ENCODE measurements at regions not wholly inside any gene's neighbourhood (a gene's known extent, or its start where the extent isn't known, plus 50 kb on each side); places are given as distances from the start of the nearest gene placed in this dataset.

DNA sequence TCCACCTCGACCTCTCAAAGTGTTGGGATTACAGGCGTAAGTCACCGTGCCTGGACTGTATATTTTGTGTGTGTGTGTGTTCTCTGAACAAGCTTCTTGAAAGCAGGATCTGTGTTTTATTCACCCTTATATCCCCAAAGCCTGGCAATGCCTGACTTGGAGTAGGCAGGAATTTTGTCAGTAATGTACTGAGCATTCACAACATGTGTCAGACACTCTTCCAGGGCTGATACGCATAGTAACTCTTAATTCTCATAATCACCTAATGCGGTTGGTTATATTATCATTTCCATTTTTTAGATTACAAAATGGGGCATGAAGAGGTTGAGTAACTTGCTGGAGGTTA lies 50.4 kb upstream of the PLEKHG3 start:
- TF ChIP-seq, protein P1, sequence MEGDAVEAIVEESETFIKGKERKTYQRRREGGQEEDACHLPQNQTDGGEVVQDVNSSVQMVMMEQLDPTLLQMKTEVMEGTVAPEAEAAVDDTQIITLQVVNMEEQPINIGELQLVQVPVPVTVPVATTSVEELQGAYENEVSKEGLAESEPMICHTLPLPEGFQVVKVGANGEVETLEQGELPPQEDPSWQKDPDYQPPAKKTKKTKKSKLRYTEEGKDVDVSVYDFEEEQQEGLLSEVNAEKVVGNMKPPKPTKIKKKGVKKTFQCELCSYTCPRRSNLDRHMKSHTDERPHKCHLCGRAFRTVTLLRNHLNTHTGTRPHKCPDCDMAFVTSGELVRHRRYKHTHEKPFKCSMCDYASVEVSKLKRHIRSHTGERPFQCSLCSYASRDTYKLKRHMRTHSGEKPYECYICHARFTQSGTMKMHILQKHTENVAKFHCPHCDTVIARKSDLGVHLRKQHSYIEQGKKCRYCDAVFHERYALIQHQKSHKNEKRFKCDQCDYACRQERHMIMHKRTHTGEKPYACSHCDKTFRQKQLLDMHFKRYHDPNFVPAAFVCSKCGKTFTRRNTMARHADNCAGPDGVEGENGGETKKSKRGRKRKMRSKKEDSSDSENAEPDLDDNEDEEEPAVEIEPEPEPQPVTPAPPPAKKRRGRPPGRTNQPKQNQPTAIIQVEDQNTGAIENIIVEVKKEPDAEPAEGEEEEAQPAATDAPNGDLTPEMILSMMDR (IDR thresholded peaks at IDR 0.05 in 2 of 3, conservative IDR thresholded peaks at IDR 0.05 in 1 of 3; ENCODE audit: borderline replicate concordance in 1 of 3, insufficient read depth in 1 of 3, low read depth in 2 of 3, low read length in 2 of 3): no peak
- TF ChIP-seq SP1 (IDR thresholded peaks at IDR 0.05; ENCODE audit: low read depth): no peak
- no peak for TF ChIP-seq RAD21 (IDR thresholded peaks at IDR 0.05; ENCODE audit: low read depth)
- no peak for TF ChIP-seq JUND (IDR thresholded peaks at IDR 0.05)
- no peak for TF ChIP-seq POLR2A (IDR thresholded peaks at IDR 0.05; ENCODE audit: borderline replicate concordance, extremely low read depth, insufficient read depth, insufficient read length)
- TF ChIP-seq ELF1 (IDR thresholded peaks at IDR 0.05; ENCODE audit: borderline replicate concordance, low read depth): no peak
- no peak for TF ChIP-seq EZH2phosphoT487 (IDR thresholded peaks at IDR 0.05; ENCODE audit: borderline replicate concordance)
- no peak for TF ChIP-seq POLR2AphosphoS5 (IDR thresholded peaks at IDR 0.05; ENCODE audit: low read depth, low read length)
- TF ChIP-seq, protein P2, sequence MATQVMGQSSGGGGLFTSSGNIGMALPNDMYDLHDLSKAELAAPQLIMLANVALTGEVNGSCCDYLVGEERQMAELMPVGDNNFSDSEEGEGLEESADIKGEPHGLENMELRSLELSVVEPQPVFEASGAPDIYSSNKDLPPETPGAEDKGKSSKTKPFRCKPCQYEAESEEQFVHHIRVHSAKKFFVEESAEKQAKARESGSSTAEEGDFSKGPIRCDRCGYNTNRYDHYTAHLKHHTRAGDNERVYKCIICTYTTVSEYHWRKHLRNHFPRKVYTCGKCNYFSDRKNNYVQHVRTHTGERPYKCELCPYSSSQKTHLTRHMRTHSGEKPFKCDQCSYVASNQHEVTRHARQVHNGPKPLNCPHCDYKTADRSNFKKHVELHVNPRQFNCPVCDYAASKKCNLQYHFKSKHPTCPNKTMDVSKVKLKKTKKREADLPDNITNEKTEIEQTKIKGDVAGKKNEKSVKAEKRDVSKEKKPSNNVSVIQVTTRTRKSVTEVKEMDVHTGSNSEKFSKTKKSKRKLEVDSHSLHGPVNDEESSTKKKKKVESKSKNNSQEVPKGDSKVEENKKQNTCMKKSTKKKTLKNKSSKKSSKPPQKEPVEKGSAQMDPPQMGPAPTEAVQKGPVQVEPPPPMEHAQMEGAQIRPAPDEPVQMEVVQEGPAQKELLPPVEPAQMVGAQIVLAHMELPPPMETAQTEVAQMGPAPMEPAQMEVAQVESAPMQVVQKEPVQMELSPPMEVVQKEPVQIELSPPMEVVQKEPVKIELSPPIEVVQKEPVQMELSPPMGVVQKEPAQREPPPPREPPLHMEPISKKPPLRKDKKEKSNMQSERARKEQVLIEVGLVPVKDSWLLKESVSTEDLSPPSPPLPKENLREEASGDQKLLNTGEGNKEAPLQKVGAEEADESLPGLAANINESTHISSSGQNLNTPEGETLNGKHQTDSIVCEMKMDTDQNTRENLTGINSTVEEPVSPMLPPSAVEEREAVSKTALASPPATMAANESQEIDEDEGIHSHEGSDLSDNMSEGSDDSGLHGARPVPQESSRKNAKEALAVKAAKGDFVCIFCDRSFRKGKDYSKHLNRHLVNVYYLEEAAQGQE (IDR thresholded peaks at IDR 0.05; ENCODE audit: low read depth): no peak
- TF ChIP-seq EZH2 (IDR thresholded peaks at IDR 0.05): no peak
- TF ChIP-seq, protein P3, sequence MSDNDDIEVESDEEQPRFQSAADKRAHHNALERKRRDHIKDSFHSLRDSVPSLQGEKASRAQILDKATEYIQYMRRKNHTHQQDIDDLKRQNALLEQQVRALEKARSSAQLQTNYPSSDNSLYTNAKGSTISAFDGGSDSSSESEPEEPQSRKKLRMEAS (IDR thresholded peaks at IDR 0.05): no peak
- TF ChIP-seq, protein P4, sequence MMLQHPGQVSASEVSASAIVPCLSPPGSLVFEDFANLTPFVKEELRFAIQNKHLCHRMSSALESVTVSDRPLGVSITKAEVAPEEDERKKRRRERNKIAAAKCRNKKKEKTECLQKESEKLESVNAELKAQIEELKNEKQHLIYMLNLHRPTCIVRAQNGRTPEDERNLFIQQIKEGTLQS (IDR thresholded peaks at IDR 0.05): no peak
- TF ChIP-seq ZFX (IDR thresholded peaks at IDR 0.05): no peak
